ENCODE measurements at regions not wholly inside any gene's neighbourhood (a gene's known extent, or its start where the extent isn't known, plus 50 kb on each side); places are given as distances from the start of the nearest gene placed in this dataset.
"Not testable (repeated sequence)": the region's sequence is repeated elsewhere in the genome, so short reads cannot be mapped to it uniquely, and the experiment has no call there.

DNA sequence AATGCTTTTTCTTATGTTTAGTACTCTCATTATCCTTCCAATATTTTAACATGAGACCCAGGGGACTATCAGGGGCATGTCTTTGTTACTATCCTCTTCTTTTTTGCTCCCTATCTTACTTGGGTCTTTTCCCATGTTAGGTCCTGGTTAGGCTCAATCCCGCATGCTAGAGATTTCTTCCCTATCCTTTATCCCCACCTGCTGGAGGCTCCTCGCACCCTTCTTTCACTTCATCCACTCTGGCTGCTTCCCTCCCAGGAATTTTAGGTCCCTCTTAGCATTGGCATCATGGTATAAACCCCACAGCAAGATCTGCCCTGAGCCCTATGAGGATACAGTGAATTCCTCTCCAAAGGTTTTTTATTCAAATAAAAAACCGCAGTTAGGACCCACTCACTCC lies 567.3 kb downstream of the ANKRD30B start:
- not testable (repeated sequence) for DNase-seq

DNA sequence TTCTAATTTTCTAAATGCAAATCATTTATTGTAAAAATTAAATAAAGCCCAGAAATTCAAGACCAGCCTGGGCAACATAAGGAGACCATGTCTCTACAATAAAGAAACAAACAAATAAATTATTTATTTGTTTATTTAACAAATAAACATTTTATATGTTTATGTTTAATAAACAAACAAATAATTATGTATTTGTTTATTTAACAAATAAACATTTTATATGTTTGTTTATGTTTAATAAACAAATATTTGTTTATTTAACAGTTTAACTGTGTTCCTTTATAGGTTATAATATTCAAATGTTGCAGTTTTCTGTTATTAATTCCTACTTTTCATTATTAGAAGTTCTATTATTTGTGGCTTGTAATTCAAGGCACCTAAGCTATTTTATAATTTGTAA lies 570.7 kb downstream of the ANKRD30B start:
- DNase-seq, result not testable (repeated sequence)

DNA sequence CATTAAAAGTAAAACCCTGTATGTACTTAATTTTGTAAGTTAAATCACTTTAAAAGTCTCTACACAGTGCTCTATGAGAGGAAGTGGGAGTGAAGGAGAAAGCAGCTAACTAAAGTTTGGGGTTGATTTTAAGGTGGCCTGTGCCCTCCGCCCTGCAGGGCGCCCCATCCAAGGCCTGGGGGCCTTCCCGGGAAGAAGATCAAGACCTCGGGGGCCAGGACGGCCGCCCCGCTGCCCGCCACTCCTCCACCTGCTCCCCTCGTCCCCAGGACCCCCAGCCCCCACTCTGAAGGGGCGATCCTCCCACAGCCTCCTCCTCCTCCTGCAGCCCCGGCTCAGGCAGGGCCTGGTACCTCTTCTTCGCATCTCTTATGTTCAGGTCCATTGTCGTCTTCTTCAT lies 581.7 kb downstream of the ANKRD30B start:
- not testable (repeated sequence) for DNase-seq

DNA sequence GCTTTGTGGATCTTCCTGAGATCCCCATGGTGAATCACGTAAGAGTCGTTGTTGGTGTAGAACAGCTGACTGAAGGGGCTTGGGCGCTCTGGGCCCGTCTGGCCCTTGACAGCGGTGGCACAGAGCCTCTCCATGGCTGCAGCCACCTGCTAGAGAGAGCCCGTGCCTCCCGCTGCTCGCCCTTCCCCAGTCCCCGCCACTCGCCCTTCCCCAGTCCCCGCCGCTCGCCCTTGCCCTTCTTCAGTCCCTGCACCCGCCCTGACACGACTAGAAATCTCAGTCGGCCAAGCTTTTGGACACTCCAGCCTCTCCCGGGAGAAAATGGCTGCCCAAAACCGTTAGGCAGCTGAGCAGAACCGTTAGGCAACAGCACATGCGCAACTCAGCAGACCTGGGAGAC lies 582.2 kb downstream of the ANKRD30B start:
- DNase-seq, result not testable (repeated sequence)

GRCh38 chr18:15330600-15330999 lies 582.6 kb downstream of the ANKRD30B start:
- not testable (repeated sequence) for DNase-seq

DNA sequence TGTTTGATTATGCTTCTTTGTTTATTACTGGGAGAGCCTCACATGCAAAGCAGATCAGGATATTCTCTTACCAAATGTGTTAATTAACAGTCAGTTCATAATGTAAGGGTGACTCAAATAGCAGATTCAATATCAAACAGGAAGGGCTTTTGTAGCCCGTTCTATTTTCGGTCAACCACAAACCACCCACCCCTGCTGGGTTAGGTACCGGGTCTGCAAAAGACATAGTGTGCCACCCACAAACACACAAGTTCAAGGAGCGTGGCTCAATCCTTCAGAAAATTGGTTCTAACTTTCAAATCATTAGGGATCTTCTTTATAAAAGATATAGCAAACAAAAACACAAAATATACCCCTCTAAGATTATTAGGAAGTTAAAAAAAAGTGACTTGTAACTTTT lies 627.7 kb downstream of the ANKRD30B start:
- DNase-seq, result not testable (repeated sequence)

- DNase-seq, result peak; percentile 1
Observed at GRCh38 chr18:15407874-15408273, 659.9 kb downstream of the ANKRD30B start.

Data from HCEC 1CT (cell line).